ENCODE measurements at regions not wholly inside any gene's neighbourhood (a gene's known extent, or its start where the extent isn't known, plus 50 kb on each side); places are given as distances from the start of the nearest gene placed in this dataset.

DNA sequence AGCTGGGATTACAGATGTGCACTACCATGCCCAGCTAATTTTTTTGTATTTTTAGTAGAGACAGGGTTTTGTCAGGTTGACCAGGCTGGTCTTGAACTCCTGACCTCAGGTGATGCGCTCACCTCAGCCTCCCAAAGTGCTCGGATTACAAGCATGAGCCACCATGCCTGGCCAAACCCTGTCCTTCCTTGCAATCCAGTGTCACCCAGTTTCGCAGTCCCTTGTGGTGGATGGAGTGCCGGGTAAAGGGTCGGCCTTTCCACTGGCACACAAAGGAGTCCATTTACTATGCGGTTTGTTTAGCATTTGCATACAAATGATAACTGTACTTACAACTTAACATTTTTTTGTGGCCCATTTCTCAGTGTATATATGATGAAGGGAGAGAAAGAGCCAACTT lies 99.3 kb upstream of the TIAM2 start:
- TF ChIP-seq, protein P1, sequence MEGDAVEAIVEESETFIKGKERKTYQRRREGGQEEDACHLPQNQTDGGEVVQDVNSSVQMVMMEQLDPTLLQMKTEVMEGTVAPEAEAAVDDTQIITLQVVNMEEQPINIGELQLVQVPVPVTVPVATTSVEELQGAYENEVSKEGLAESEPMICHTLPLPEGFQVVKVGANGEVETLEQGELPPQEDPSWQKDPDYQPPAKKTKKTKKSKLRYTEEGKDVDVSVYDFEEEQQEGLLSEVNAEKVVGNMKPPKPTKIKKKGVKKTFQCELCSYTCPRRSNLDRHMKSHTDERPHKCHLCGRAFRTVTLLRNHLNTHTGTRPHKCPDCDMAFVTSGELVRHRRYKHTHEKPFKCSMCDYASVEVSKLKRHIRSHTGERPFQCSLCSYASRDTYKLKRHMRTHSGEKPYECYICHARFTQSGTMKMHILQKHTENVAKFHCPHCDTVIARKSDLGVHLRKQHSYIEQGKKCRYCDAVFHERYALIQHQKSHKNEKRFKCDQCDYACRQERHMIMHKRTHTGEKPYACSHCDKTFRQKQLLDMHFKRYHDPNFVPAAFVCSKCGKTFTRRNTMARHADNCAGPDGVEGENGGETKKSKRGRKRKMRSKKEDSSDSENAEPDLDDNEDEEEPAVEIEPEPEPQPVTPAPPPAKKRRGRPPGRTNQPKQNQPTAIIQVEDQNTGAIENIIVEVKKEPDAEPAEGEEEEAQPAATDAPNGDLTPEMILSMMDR (IDR thresholded peaks at IDR 0.05) = no peak
- TF ChIP-seq POLR2AphosphoS5 (IDR thresholded peaks at IDR 0.05) = no peak

Measured in breast epithelium (tissue), 3 donors.